ENCODE measurements at regions not wholly inside any gene's neighbourhood (a gene's known extent, or its start where the extent isn't known, plus 50 kb on each side); places are given as distances from the start of the nearest gene placed in this dataset.

GRCh38 chr2:41445865-41446264 is 602.0 kb upstream of the PKDCC start:
- DNase-seq (ENCODE audit: low read depth in 4 of 6, low spot score in 6 of 6): no peak
- Histone ChIP-seq H3K27ac (ENCODE audit: low read depth, low read length) (no peak overlapping the region), H3K4me3 (ENCODE audit: low read depth, low read length) (no peak overlapping the region), H3K36me3 (ENCODE audit: control insufficient read depth, insufficient read depth, low read length) (no peaks in the 10 kb centered on the region), H3K9me3 (ENCODE audit: control insufficient read depth, insufficient read depth, low read length) (no peaks in the 10 kb centered on the region), H3K4me1 (ENCODE audit: control insufficient read depth, insufficient read depth, low read length) (no peaks in the 10 kb centered on the region), H3K27me3 (ENCODE audit: control insufficient read depth, insufficient read depth, low read length) (no peaks in the 10 kb centered on the region)
- 33% methylated on average over 1 of the region's 4 CpGs for WGBS (ENCODE audit: insufficient coverage)

- no peak overlapping the region for H3K4me3 ChIP-seq (ENCODE audit: low read depth, low read length)
- no peaks in the 10 kb centered on the region for H3K9me3 ChIP-seq (ENCODE audit: control insufficient read depth, insufficient read depth, low read length)
- no peak for DNase-seq (ENCODE audit: low read depth in 4 of 6, low spot score in 6 of 6)
- no peaks in the 10 kb centered on the region for H3K27me3 ChIP-seq (ENCODE audit: control insufficient read depth, insufficient read depth, low read length)
- no peaks in the 10 kb centered on the region for H3K36me3 ChIP-seq (ENCODE audit: control insufficient read depth, insufficient read depth, low read length)
- H3K4me1 ChIP-seq (ENCODE audit: control insufficient read depth, insufficient read depth, low read length): no peaks in the 10 kb centered on the region
- H3K27ac ChIP-seq (ENCODE audit: low read depth, low read length): no peak overlapping the region
- WGBS (ENCODE audit: insufficient coverage): no CpG with 5 or more reads among the region's 1 CpG
These were observed 601.6 kb upstream of the PKDCC start for GRCh38 chr2:41446266-41446665.

GRCh38 chr2:41448221-41448620 is 599.6 kb upstream of the PKDCC start:
- no peak overlapping the region for H3K4me3 ChIP-seq (ENCODE audit: low read depth, low read length)
- H3K4me1 ChIP-seq (ENCODE audit: control insufficient read depth, insufficient read depth, low read length): no peaks in the 10 kb centered on the region
- no peaks in the 10 kb centered on the region for H3K27me3 ChIP-seq (ENCODE audit: control insufficient read depth, insufficient read depth, low read length)
- no peaks in the 10 kb centered on the region for H3K9me3 ChIP-seq (ENCODE audit: control insufficient read depth, insufficient read depth, low read length)
- peak in 1 of 6 donors; percentile 53 for DNase-seq (ENCODE audit: low read depth in 4 of 6, low spot score in 6 of 6)
- no CpG with 5 or more reads among the region's 1 CpG for WGBS (ENCODE audit: insufficient coverage)
- H3K27ac ChIP-seq (ENCODE audit: low read depth, low read length): no peak overlapping the region
- H3K36me3 ChIP-seq (ENCODE audit: control insufficient read depth, insufficient read depth, low read length): no peaks in the 10 kb centered on the region

GRCh38 chr2:41457026-41457425 is 590.8 kb upstream of the PKDCC start:
- 100% methylated on average over 2 of the region's 3 CpGs for WGBS (ENCODE audit: insufficient coverage)

GRCh38 chr2:41460661-41461060 is 587.2 kb upstream of the PKDCC start:
- H3K27me3 ChIP-seq (ENCODE audit: control insufficient read depth, insufficient read depth, low read length): no peaks in the 10 kb centered on the region
- H3K4me1 ChIP-seq (ENCODE audit: control insufficient read depth, insufficient read depth, low read length): no peaks in the 10 kb centered on the region
- no peak for DNase-seq (ENCODE audit: low read depth in 4 of 6, low spot score in 6 of 6)
- H3K36me3 ChIP-seq (ENCODE audit: control insufficient read depth, insufficient read depth, low read length): no peaks in the 10 kb centered on the region
- no peak overlapping the region for H3K27ac ChIP-seq (ENCODE audit: low read depth, low read length)
- WGBS (ENCODE audit: insufficient coverage): no CpG with 5 or more reads among the region's 1 CpG
- H3K9me3 ChIP-seq (ENCODE audit: control insufficient read depth, insufficient read depth, low read length): no peaks in the 10 kb centered on the region
- H3K4me3 ChIP-seq (ENCODE audit: low read depth, low read length): no peak overlapping the region

More at GRCh38 chr2:41457026-41457425, 590.8 kb upstream of the PKDCC start:
- Histone ChIP-seq H3K27me3 (ENCODE audit: control insufficient read depth, insufficient read depth, low read length) (no peaks in the 10 kb centered on the region), H3K9me3 (ENCODE audit: control insufficient read depth, insufficient read depth, low read length) (no peaks in the 10 kb centered on the region), H3K36me3 (ENCODE audit: control insufficient read depth, insufficient read depth, low read length) (no peaks in the 10 kb centered on the region), H3K4me1 (ENCODE audit: control insufficient read depth, insufficient read depth, low read length) (no peaks in the 10 kb centered on the region), H3K27ac (ENCODE audit: low read depth, low read length) (no peak overlapping the region), H3K4me3 (ENCODE audit: low read depth, low read length) (no peak overlapping the region)
- no peak for DNase-seq (ENCODE audit: low read depth in 4 of 6, low spot score in 6 of 6)

- no peaks in the 10 kb centered on the region for H3K27me3 ChIP-seq (ENCODE audit: control insufficient read depth, insufficient read depth, low read length)
- H3K9me3 ChIP-seq (ENCODE audit: control insufficient read depth, insufficient read depth, low read length): no peaks in the 10 kb centered on the region
- H3K4me1 ChIP-seq (ENCODE audit: control insufficient read depth, insufficient read depth, low read length): no peaks in the 10 kb centered on the region
- no peak overlapping the region for H3K4me3 ChIP-seq (ENCODE audit: low read depth, low read length)
- no peak for DNase-seq (ENCODE audit: low read depth in 4 of 6, low spot score in 6 of 6)
- no peak overlapping the region for H3K27ac ChIP-seq (ENCODE audit: low read depth, low read length)
- no peaks in the 10 kb centered on the region for H3K36me3 ChIP-seq (ENCODE audit: control insufficient read depth, insufficient read depth, low read length)
These were observed 583.4 kb upstream of the PKDCC start for GRCh38 chr2:41464395-41464794.

GRCh38 chr2:41475959-41476358 is 571.9 kb upstream of the PKDCC start:
- Histone ChIP-seq H3K36me3 (ENCODE audit: control insufficient read depth, insufficient read depth, low read length) (no peaks in the 10 kb centered on the region), H3K4me1 (ENCODE audit: control insufficient read depth, insufficient read depth, low read length) (no peaks in the 10 kb centered on the region), H3K27me3 (ENCODE audit: control insufficient read depth, insufficient read depth, low read length) (no peaks in the 10 kb centered on the region), H3K9me3 (ENCODE audit: control insufficient read depth, insufficient read depth, low read length) (no peaks in the 10 kb centered on the region), H3K27ac (ENCODE audit: low read depth, low read length) (no peak overlapping the region), H3K4me3 (ENCODE audit: low read depth, low read length) (no peak overlapping the region)
- WGBS (ENCODE audit: insufficient coverage): 81% methylated on average over 3 of the region's 3 CpGs
- no peak for DNase-seq (ENCODE audit: low read depth in 4 of 6, low spot score in 6 of 6)

- Histone ChIP-seq H3K9me3 (ENCODE audit: control insufficient read depth, insufficient read depth, low read length) (no peaks in the 10 kb centered on the region), H3K36me3 (ENCODE audit: control insufficient read depth, insufficient read depth, low read length) (no peaks in the 10 kb centered on the region), H3K4me3 (ENCODE audit: low read depth, low read length) (no peak overlapping the region), H3K27ac (ENCODE audit: low read depth, low read length) (no peak overlapping the region), H3K27me3 (ENCODE audit: control insufficient read depth, insufficient read depth, low read length) (no peaks in the 10 kb centered on the region), H3K4me1 (ENCODE audit: control insufficient read depth, insufficient read depth, low read length) (no peaks in the 10 kb centered on the region)
- no CpG with 5 or more reads among the region's 4 CpGs for WGBS (ENCODE audit: insufficient coverage)
- DNase-seq (ENCODE audit: low read depth in 4 of 6, low spot score in 6 of 6): no peak
These were observed 565.2 kb upstream of the PKDCC start for GRCh38 chr2:41482659-41483058.

- peak in 1 of 6 donors; percentile 21 for DNase-seq (ENCODE audit: low read depth in 4 of 6, low spot score in 6 of 6)
- H3K36me3 ChIP-seq (ENCODE audit: control insufficient read depth, insufficient read depth, low read length): no peaks in the 10 kb centered on the region
- 70% methylated on average over 2 of the region's 2 CpGs for WGBS (ENCODE audit: insufficient coverage)
These were observed 564.6 kb upstream of the PKDCC start for GRCh38 chr2:41483226-41483625.

GRCh38 chr2:41483982-41484857 is 563.6 kb upstream of the PKDCC start:
- WGBS (ENCODE audit: insufficient coverage): no CpG with 5 or more reads among the region's 7 CpGs
- Histone ChIP-seq H3K36me3 (ENCODE audit: control insufficient read depth, insufficient read depth, low read length) (no peaks in the 10 kb centered on the region), H3K9me3 (ENCODE audit: control insufficient read depth, insufficient read depth, low read length) (no peaks in the 10 kb centered on the region), H3K27ac (ENCODE audit: low read depth, low read length) (no peak overlapping the region), H3K27me3 (ENCODE audit: control insufficient read depth, insufficient read depth, low read length) (no peaks in the 10 kb centered on the region), H3K4me3 (ENCODE audit: low read depth, low read length) (no peak overlapping the region), H3K4me1 (ENCODE audit: control insufficient read depth, insufficient read depth, low read length) (no peaks in the 10 kb centered on the region)
- DNase-seq (ENCODE audit: low read depth in 4 of 6, low spot score in 6 of 6): no peak

More at GRCh38 chr2:41483226-41483625, 564.6 kb upstream of the PKDCC start:
- Histone ChIP-seq H3K27ac (ENCODE audit: low read depth, low read length) (no peak overlapping the region), H3K4me1 (ENCODE audit: control insufficient read depth, insufficient read depth, low read length) (no peaks in the 10 kb centered on the region), H3K9me3 (ENCODE audit: control insufficient read depth, insufficient read depth, low read length) (no peaks in the 10 kb centered on the region), H3K4me3 (ENCODE audit: low read depth, low read length) (no peak overlapping the region), H3K27me3 (ENCODE audit: control insufficient read depth, insufficient read depth, low read length) (no peaks in the 10 kb centered on the region)

Measured in spinal cord (tissue), 9 donors.